A549 (cell line): ENCODE measurements at regions not wholly inside any gene's neighbourhood (a gene's known extent, or its start where the extent isn't known, plus 50 kb on each side); places are given as distances from the start of the nearest gene placed in this dataset.

ENCODE experiments used
- ATAC-seq, 2 experiments: fragments of 200-7000 bp in 1 of 2; fragments of >200 bp in 1 of 2; cut with Nextera tagmentation in 1 of 2; cut with Tn5 transposase in 1 of 2; 3 replicates each; pipeline versions ENCODE4 v1.8.0 to v1.9.1; 2018 to 2020; ENCODE audit warnings: mild to moderate bottlenecking in 1 of 2, moderate library complexity in 1 of 2
- CTCF ChIA-PET: fragments of 300-600 bp; sonication (Branson Sonifier 250); formaldehyde crosslinking; extraction: SDS; loops from one replicate; lab custom pipeline; 2021; ENCODE audit warnings: antibody characterized with exemption, inconsistent platforms; lab: Yijun Ruan, JAX
- POLR2A ChIA-PET: fragments of 350-600 bp; formaldehyde crosslinking; extraction: SDS; loops from one replicate; lab custom pipeline; 2021; ENCODE audit warnings: antibody characterized with exemption, inconsistent platforms; lab: Yijun Ruan, JAX
- DNase-seq, 2 experiments: peaks; one replicate each; pipeline versions ENCODE4 v3.0.0 to v3.0.0-alpha.2; 2011 to 2016; ENCODE audit warnings: low read depth in 1 of 2, low spot score in 1 of 2
- FAIRE-seq: peaks from 2 replicates; lab custom pipeline; 2011; peaks lifted over from hg19 to GRCh38; lab: Jason Lieb, UNC
- H3K27ac ChIP-seq, 2 experiments: fragments of >200 bp; sonication (Bioruptor Twin); formaldehyde crosslinking; 3 replicates each; pipeline ENCODE4 v1.5.1; 2016 to 2017
- H3K4me1 ChIP-seq: fragments of >200 bp; sonication (Bioruptor Twin); formaldehyde crosslinking; 3 replicates; pipeline ENCODE4 v1.6.1; 2016
- H3K4me2 ChIP-seq: fragments of >200 bp; sonication (Bioruptor Twin); formaldehyde crosslinking; 3 replicates; pipeline ENCODE4 v1.6.1; 2016
- H3K4me3 ChIP-seq: fragments of >200 bp; sonication (Bioruptor Twin); formaldehyde crosslinking; 3 replicates; pipeline ENCODE4 v1.5.1; 2016
- H3K9me3 ChIP-seq: fragments of >200 bp; sonication (Bioruptor Twin); formaldehyde crosslinking; 3 replicates; pipeline ENCODE4 v1.6.1; 2016
- CBX2 ChIP-seq: fragments of 200-600 bp; sonication (generic); IDR thresholded peaks from 2 replicates; pipeline ENCODE4 v1.6.1; 2016; ENCODE audit warnings: low read depth, mild to moderate bottlenecking, borderline replicate concordance
- CBX8 ChIP-seq: fragments of 200-600 bp; sonication (generic); IDR thresholded peaks from 2 replicates; pipeline ENCODE4 v1.6.1; 2016
- CHD4 ChIP-seq: fragments of 200-600 bp; sonication (generic); IDR thresholded peaks from 2 replicates; pipeline ENCODE4 v1.6.1; 2016; ENCODE audit warnings: antibody characterized with exemption, mild to moderate bottlenecking, borderline replicate concordance
- EHF ChIP-seq: fragments of 250-450 bp; sonication (Bioruptor Pico); IDR thresholded peaks from 2 replicates; pipeline ENCODE4 v1.5.0; 2020; ENCODE audit warnings: mild to moderate bottlenecking
- ESRRA ChIP-seq: fragments of 150-350 bp; IDR thresholded peaks from 2 replicates; pipeline ENCODE4 v1.6.1; 2014; ENCODE audit warnings: mild to moderate bottlenecking, low read length, borderline replicate concordance
- FOSB ChIP-seq: fragments of 250-450 bp; sonication (Bioruptor Pico); IDR thresholded peaks from 2 replicates; pipeline ENCODE4 v1.5.0; 2020; ENCODE audit warnings: mild to moderate bottlenecking, moderate library complexity
- GATA3 ChIP-seq: IDR thresholded peaks from 2 replicates; pipeline ENCODE4 v1.6.1; 2012; ENCODE audit warnings: borderline replicate concordance
- HEYL ChIP-seq: fragments of 250-450 bp; sonication (Bioruptor Pico); IDR thresholded peaks from 2 replicates; pipeline ENCODE4 v1.8.0; 2021; ENCODE audit warnings: mild to moderate bottlenecking, moderate library complexity
- HOXB5 ChIP-seq: fragments of 250-450 bp; sonication (Bioruptor Pico); IDR thresholded peaks from 2 replicates; pipeline ENCODE4 v1.5.0; 2020; ENCODE audit warnings: mild to moderate bottlenecking, moderate library complexity
- JUNB ChIP-seq: fragments of >200 bp; sonication (Bioruptor Twin); formaldehyde crosslinking; IDR thresholded peaks from 2 replicates; pipeline ENCODE4 v1.6.1; 2016
- KDM1A ChIP-seq: fragments of 200-600 bp; sonication (generic); IDR thresholded peaks from 2 replicates; pipeline ENCODE4 v1.6.1; 2016; ENCODE audit warnings: low read depth, mild to moderate bottlenecking
- NFE2L2 ChIP-seq: fragments of 150-350 bp; conservative IDR thresholded peaks from 2 replicates; pipeline ENCODE4 v1.6.1; 2014; ENCODE audit warnings: low read length
- POLR2A ChIP-seq: IDR thresholded peaks from 2 replicates; pipeline ENCODE4 v1.6.1; 2012; ENCODE audit warnings: mild to moderate bottlenecking, low read length
- POLR2AphosphoS2 ChIP-seq: conservative IDR thresholded peaks from 2 replicates; pipeline ENCODE4 v1.6.1; 2012; ENCODE audit warnings: low read length, improper control_type of control experiment, inconsistent platforms
- RARB ChIP-seq: fragments of 250-450 bp; sonication (Bioruptor Pico); IDR thresholded peaks from 2 replicates; pipeline ENCODE4 v1.8.0; 2021; ENCODE audit warnings: mild to moderate bottlenecking, moderate library complexity
- RNF2 ChIP-seq: fragments of 200-600 bp; sonication (generic); IDR thresholded peaks from 2 replicates; pipeline ENCODE4 v1.6.1; 2016; ENCODE audit warnings: low read depth, mild to moderate bottlenecking, antibody characterized with exemption, moderate library complexity, borderline replicate concordance
- SMC3 ChIP-seq: fragments of >200 bp; sonication (Bioruptor Twin); formaldehyde crosslinking; IDR thresholded peaks from 3 replicates; pipeline ENCODE4 v1.6.1; 2018; ENCODE audit warnings: inconsistent platforms
- ZC3H11A ChIP-seq: fragments of 450-650 bp; IDR thresholded peaks from 2 replicates; pipeline ENCODE4 v1.6.1; 2014; ENCODE audit warnings: antibody characterized with exemption, mild to moderate bottlenecking
- ZFP36 ChIP-seq: fragments of 450-650 bp; IDR thresholded peaks from 2 replicates; pipeline ENCODE4 v1.6.1; 2014; ENCODE audit warnings: borderline replicate concordance; ENCODE audit not compliant: partially characterized antibody
- WGBS: methylation state at CpG from one replicate; pipeline ENCODE4 v1.1.6; 2017; ENCODE audit errors: missing lambda C conversion rate; 5-methylcytosine and 5-hydroxymethylcytosine counted together
- TF ChIP-seq, protein P1 (sequence below): fragments of 250-450 bp; sonication (Bioruptor Pico); IDR thresholded peaks from 2 replicates; pipeline ENCODE4 v1.5.0; 2020; ENCODE audit warnings: low read depth, mild to moderate bottlenecking, moderate library complexity
- TF ChIP-seq, protein P2 (sequence below): fragments of 150-350 bp; IDR thresholded peaks from 2 replicates; pipeline ENCODE4 v1.6.1; 2014; ENCODE audit warnings: low read depth, mild to moderate bottlenecking, low read length
- TF ChIP-seq, protein P3 (sequence below): fragments of >200 bp; sonication (Bioruptor Twin); formaldehyde crosslinking; IDR thresholded peaks from 3 replicates; pipeline ENCODE4 v1.5.1; 2016
- TF ChIP-seq, protein P4 (sequence below): fragments of 250-450 bp; sonication (Bioruptor Pico); IDR thresholded peaks from 2 replicates; pipeline ENCODE4 v1.5.0; 2021; ENCODE audit warnings: mild to moderate bottlenecking, moderate library complexity, borderline replicate concordance

DNA sequence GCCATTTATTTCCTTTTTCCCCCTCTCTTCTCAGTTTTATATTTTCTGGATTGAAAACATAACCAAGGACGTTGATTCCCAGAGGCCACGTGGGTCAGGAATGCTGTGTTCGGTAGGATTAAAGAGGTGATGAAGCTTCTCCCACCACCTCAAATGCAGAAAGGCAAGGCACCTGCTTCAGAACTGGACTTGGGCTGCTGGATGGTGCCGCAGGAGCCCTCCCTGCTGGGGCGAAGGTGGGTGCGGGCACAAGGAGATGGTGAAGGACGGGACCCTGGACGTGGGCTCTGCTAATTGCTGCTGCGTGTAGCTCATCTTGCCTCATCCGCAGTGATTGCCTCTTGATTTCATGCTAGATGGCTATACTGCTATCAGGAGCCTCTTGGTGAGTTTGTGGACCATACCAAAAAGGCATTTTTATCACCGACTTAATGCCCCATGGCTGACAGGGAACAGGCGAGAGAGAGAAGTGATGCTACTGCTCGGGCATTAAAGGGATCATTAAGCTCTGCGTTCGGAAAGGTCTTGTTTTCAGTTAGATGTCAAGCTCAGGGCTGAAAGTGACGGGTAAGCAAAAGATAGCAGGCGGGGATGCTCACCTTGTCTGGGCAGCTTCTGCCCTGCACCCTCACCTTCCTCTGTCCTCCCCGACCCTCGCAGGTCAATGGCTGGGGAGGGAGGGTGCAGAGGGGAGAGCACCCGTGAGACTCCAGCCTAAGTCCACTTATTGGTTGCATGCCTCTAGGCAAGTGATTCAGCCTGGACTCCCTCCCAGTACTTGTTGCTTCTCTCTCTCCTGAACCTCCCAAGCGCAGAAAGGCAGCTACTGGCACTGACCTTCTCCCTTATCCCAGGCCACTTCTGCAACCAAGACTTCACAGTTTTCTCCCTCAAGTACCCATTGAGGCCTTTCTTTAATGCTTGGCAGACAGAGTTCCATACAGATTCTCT lies 71.6 kb upstream of the FSTL4 start:
- Histone ChIP-seq H3K4me2 (no peak overlapping the region), H3K9me3 (no peaks in the 10 kb centered on the region), H3K27ac (no peak overlapping the region), H3K4me1 (peaks cover 16% of the 10 kb centered on the region), H3K4me3 (no peak overlapping the region)
- TF ChIP-seq SMC3 (no peak), JUNB (no peak), ZFP36 (no peak), ZC3H11A (no peak), CBX8 (no peak), FOSB (CRISPR knock-in tag) (no peak), GATA3 (no peak), EHF (CRISPR knock-in tag) (no peak), CHD4 (no peak), HOXB5 (CRISPR knock-in tag) (no peak), CBX2 (no peak)
- TF ChIP-seq, protein P1, sequence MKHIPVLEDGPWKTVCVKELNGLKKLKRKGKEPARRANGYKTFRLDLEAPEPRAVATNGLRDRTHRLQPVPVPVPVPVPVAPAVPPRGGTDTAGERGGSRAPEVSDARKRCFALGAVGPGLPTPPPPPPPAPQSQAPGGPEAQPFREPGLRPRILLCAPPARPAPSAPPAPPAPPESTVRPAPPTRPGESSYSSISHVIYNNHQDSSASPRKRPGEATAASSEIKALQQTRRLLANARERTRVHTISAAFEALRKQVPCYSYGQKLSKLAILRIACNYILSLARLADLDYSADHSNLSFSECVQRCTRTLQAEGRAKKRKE (CRISPR knock-in tag): no peak
- TF ChIP-seq, protein P2, sequence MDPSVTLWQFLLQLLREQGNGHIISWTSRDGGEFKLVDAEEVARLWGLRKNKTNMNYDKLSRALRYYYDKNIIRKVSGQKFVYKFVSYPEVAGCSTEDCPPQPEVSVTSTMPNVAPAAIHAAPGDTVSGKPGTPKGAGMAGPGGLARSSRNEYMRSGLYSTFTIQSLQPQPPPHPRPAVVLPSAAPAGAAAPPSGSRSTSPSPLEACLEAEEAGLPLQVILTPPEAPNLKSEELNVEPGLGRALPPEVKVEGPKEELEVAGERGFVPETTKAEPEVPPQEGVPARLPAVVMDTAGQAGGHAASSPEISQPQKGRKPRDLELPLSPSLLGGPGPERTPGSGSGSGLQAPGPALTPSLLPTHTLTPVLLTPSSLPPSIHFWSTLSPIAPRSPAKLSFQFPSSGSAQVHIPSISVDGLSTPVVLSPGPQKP: no peak
- WGBS: 72% methylated on average over 21 of the region's 21 CpGs
- CTCF ChIA-PET: interaction anchor here (2.1 kb wide), 1 partner anchor 74 kb away, joined by 6 read pairs; no protein-coding TSS in a partner anchor
- ATAC-seq (no peak), FAIRE-seq (no peak), DNase-seq (no peak)
- POLR2A ChIA-PET: no interaction called here

DNA sequence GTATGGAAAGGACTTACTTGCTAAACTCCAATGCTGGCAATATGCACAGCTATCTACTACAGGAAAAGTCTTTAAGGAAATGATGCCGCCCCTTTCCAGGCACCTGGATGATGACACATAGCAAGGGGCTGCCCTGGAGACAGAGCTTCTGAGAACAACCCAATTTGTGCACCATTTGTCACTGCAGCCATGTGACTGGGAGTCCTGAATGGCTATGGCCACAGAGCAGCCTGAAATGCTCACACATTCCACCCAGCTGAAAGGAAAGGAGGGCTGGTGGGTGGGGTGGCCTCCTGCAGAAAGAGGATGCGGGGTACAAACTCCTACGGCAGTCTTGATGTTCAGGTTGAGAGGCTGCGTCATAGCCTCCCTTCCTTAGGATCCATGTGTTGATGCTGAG lies 70.1 kb upstream of the FSTL4 start:
- POLR2A ChIA-PET: no interaction called here

More for the DNA sequence above, 70.1 kb upstream of the FSTL4 start:
- no peak for FAIRE-seq
- Histone ChIP-seq H3K27ac (no peak overlapping the region), H3K4me2 (no peak overlapping the region), H3K4me3 (no peak overlapping the region), H3K9me3 (no peaks in the 10 kb centered on the region), H3K4me1 (peaks cover 7% of the 10 kb centered on the region; the same call in 1 of the 3 replicates)
- CTCF ChIA-PET: interaction anchor here (1.4 to 2.1 kb wide), 3 partner anchors 9 to 187 kb away, joined by 5 to 6 read pairs (median 5); no protein-coding TSS in a partner anchor
- WGBS: 78% methylated on average over 4 of the region's 4 CpGs
- no peak for ATAC-seq
- DNase-seq: no peak
- TF ChIP-seq, protein P3, sequence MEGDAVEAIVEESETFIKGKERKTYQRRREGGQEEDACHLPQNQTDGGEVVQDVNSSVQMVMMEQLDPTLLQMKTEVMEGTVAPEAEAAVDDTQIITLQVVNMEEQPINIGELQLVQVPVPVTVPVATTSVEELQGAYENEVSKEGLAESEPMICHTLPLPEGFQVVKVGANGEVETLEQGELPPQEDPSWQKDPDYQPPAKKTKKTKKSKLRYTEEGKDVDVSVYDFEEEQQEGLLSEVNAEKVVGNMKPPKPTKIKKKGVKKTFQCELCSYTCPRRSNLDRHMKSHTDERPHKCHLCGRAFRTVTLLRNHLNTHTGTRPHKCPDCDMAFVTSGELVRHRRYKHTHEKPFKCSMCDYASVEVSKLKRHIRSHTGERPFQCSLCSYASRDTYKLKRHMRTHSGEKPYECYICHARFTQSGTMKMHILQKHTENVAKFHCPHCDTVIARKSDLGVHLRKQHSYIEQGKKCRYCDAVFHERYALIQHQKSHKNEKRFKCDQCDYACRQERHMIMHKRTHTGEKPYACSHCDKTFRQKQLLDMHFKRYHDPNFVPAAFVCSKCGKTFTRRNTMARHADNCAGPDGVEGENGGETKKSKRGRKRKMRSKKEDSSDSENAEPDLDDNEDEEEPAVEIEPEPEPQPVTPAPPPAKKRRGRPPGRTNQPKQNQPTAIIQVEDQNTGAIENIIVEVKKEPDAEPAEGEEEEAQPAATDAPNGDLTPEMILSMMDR: no peak
- no peak for TF ChIP-seq RARB (CRISPR knock-in tag)
- no peak for TF ChIP-seq RNF2
- TF ChIP-seq, protein P4, sequence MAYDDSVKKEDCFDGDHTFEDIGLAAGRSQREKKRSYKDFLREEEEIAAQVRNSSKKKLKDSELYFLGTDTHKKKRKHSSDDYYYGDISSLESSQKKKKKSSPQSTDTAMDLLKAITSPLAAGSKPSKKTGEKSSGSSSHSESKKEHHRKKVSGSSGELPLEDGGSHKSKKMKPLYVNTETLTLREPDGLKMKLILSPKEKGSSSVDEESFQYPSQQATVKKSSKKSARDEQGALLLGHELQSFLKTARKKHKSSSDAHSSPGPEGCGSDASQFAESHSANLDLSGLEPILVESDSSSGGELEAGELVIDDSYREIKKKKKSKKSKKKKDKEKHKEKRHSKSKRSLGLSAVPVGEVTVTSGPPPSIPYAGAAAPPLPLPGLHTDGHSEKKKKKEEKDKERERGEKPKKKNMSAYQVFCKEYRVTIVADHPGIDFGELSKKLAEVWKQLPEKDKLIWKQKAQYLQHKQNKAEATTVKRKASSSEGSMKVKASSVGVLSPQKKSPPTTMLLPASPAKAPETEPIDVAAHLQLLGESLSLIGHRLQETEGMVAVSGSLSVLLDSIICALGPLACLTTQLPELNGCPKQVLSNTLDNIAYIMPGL (CRISPR knock-in tag): no peak
- TF ChIP-seq ESRRA: no peak
- no peak for TF ChIP-seq POLR2AphosphoS2
- no peak for TF ChIP-seq POLR2A
- no peak for TF ChIP-seq KDM1A
- no peak for TF ChIP-seq NFE2L2
- TF ChIP-seq HEYL (CRISPR knock-in tag): no peak
- TF ChIP-seq, all 56 proteins: peak for 0
